HT-29 (cell line): ENCODE measurements at regions not wholly inside any gene's neighbourhood (a gene's known extent, or its start where the extent isn't known, plus 50 kb on each side); places are given as distances from the start of the nearest gene placed in this dataset. TPM values are rescaled to one million over a fixed set of nuclear protein-coding genes. Genes with fewer than 3 reads are reported as not detected.

Source experiments
- DNase-seq: peaks from one replicate; pipeline ENCODE4 v3.0.0-alpha.2; 2015; ENCODE audit warnings: low spot score
- small RNA-seq: library from RNA; depleted of rRNA; stranded (forward); fragments of <200 nt; gene quantifications from one replicate; pipeline ENCODE3, GENCODE V24; 2014

DNA sequence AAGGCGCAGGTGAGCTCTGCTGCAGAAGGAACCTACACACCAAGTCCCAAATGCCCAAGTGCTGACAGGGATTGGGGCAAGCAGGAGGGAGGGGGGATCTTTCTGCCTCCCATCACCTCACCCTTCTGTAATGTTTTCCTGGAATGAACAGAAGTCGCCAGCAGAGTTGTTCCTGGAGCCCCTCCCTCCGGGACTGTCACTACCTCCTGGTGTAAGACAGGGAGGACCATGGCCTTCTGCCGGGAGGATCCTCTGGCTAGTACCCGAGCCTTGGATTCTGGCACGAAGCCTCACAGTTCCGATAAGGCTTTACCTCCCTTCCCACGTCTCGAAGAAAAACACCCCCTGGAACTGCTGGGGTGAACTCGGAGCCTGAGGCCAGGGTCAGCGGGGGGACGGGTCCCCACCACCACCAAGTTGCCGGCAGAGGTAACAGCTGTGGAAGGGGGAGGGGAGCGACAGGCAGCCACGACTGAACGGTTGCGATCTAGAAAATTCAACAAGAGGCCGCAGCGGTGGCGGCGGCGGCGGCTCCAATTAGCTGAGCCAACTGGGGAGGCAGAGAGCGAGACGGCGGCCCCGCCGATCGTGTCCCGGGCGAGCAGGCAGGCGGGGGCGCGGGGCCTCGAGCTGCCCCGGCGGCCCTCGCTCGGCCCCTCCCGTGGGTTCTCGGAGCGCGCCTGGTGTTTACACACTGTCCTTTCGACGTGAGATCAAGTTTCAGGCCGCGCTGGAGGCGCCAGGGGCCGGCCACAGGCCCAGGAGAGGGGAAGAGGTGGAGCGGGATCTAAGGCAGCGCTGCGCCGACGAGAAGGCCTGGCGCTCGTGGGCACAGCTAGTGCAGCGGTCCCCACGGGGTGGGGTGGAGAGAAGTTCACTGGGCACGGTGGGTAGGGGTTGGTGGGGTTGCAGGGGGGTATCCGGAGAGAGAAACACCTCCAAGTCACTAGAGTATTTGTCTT lies 53.7 kb upstream of the BCOR start:
- DNase-seq: no peak

DNA sequence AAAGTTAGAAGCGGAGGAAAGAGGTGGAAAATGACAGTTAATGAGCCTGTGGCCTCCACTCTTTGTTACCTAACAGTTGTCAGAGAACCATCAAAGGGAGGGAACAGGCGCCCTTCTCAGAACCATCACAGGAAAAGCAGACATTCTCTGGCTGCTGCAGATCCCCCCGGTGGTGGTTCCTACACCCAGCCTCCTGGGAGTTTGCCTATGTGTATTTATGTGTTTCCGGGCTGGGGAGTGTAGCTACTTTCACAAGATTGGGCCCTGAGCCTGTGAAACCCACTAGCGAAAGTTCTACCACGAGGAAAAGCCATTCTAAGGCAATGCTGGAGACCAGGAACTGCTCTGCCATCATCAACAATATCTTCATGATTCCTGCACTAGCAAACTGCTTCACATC lies 52.7 kb upstream of the BCOR start:
- no peak for DNase-seq

DNA sequence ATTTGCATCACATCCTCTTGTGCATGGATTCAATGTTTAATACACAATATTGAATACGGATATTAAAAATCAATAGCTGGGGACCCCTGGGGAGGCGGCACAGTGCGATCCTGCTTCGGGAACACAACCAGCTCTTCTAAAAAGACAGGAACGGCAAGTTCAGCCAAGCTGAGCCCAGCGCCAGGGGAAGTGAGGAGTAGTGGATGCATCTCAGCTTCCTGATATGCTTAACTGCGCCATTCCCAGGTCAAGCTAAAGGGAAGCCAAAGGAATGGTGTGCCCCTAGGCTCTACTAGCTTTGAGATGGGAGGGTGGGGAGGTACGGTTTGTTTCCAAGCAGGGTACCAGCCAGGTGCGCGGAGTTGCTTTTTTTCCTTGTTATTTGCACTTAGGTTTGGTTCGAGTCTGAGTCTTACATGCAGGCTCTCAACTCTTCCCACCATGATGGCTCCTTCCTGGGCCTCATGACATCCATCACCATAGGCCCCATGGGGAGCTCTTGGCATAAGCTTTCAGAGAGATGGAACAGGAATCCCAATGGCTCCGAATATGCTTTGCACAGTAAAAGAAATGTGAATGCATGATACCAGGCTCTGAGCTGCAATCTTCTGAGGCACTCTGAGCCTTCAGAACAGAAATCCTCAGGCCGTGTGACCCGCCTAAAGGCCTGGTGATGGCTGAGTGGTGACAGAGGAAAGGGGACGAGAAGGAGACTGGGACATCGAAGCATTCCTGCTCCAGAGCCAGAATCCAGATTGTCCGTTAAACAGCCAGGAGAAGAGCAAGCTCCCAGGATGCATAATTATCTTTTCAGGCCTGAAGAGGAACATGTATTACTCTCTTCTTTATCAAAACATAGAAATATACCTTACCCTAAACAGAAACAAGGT lies 51.8 kb upstream of the BCOR start:
- DNase-seq: no peak

DNA sequence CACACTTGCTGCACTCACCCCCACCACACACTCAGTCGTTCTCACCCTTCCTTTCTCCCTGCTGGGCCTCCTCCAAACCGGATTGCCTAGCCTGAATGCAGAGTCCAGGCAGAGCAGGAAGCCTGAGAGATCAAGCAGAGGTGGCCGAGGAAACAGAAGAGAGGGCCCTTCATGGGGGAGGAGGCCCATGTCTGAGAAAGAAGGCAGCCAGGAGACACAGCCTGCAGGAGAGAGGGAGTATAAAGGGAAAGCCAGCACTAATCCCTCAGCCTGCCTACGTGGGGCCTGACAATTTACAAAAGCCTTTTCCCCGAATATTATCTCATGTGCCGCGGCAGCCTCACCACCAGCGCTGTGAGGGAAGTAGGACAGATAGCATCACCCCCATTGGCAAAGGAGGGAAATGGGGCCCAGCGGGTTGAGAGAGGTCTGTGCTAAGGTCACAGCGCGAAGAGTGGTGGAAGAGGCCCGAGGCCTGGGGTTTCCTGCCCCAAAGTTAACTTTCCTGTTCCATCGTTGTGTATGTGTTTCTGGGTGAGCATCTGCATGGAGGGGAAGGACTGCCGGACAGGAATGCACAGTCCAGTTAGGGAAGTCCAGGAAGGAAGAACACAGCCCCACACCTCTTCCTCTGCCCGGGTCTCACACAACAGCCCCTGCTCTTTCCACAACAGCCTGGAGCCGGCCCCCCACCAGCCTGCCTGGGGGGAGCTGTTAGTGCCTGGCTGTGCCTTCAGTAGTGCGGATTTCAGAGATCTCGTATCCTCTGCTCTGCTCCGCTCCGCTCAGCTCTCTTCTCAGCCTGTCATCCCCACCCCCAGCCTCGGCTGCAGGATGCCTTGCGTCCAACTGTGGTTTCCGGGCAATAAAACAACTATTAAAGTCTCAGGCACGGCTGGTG lies 50.9 kb upstream of the BCOR start:
- DNase-seq: no peak

DNA sequence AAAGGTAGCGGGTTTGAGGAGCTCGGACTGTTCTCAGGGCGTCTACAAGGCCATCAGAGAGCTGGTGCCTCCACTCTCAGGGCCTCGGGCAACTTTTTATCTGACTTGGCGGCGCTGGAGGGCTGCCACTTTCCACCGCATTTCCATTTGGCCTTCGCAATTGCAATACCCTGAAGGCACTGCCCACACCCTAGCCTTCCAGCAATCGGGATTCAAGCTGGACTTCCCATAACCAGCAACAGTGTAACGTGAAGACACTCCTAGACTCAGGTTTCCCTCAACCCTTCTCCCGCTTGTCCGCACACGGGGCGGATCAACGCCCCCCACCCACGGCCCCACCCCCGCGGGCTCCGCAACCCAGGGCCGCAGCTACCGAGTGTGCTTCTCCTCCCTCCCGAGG lies 50.2 kb upstream of the BCOR start:
- no peak for DNase-seq

Small RNAs in the stretch of these regions (small RNA-seq; reads per million reads assigned to genes)
- not detected for gene RF00019
